ENCODE measurements at regions not wholly inside any gene's neighbourhood (a gene's known extent, or its start where the extent isn't known, plus 50 kb on each side); places are given as distances from the start of the nearest gene placed in this dataset.

- no peak overlapping the region for H3K27ac ChIP-seq
- H3K4me1 ChIP-seq (replicated peaks in 1 of 2): no peaks in the 10 kb centered on the region
- ATAC-seq (replicated peaks in 6 of 8): peak in 2 of 8 experiments; percentile 55 to 84
- in situ Hi-C loops (cut with MboI; ENCODE audit: low pct_unique_long_range_greater_than_20kb in 2 of 9, low sequenced_read_pairs in 9 of 9, unreplicated experiment in 9 of 9): loop anchor here in 8 of 9 experiments (25.0 kb wide), 3 partner anchors 588 to 863 kb away; no protein-coding TSS in a partner anchor
- WGBS, 10 experiments: 13 to 100% (median 84%) methylated on average over 1 to 3 of the region's 3 CpGs; no CpG with 5 or more reads in 2 of the 10 experiments
- H3K4me3 ChIP-seq: no peak overlapping the region
Measured at GRCh38 chr3:137099364-137100219, 141.8 kb downstream of the IL20RB start.

DNA sequence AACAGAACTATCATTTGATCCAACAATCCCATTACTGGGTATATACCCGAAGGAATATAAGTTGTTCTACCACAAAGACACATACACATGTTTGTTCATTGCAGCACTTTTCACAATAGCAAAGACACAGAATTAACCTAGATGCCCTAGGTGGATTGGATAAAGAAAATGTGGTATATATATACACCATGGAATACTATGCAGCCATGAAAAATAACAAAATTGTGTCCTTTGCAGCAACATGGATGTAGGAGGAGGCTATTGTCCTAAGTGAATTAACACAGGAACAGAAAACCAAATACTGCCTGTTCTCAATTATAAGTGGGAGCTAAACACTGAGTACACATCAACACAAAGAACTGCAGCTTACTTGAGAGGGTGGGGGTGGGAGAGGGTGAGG is 142.5 kb downstream of the IL20RB start:
- in situ Hi-C loops (cut with MboI; ENCODE audit: low pct_unique_long_range_greater_than_20kb in 2 of 9, low sequenced_read_pairs in 9 of 9, unreplicated experiment in 9 of 9): loop anchor here in 8 of 9 experiments (25.0 kb wide), 3 partner anchors 587 to 862 kb away; no protein-coding TSS in a partner anchor
- WGBS, 10 experiments: 14 to 100% (median 89%) methylated on average over 1 of the region's 1 CpG; no CpG with 5 or more reads in 3 of the 10 experiments
- Histone ChIP-seq H3K4me1 (replicated peaks in 1 of 2) (peaks cover 0 to under 1% of the 10 kb centered on the region in 2 donors), H3K27ac (no peak overlapping the region), H3K4me3 (no peak overlapping the region)
- ATAC-seq (replicated peaks in 6 of 8): no peak

DNA sequence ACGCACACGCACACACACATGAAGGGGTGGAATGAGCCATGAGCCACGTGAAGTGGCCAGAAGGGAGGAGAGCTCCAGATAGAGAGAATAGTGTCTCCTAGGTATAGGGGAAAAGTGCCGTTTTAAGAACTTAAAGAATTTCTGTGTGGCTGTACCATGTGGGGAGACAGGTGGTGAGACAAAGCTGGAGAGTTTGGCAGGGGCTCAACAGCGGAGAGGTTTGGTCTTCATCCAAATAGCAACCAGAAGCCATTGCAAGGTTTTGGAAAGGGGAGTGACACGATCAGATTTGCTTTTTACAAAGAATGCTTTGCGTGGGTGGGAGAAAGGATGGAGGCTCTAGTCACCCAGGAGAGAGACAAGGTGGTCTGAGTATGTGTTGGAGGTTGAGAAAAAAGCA is 146.0 kb downstream of the IL20RB start:
- 46 to 100% (median 73%) methylated on average over 1 to 6 of the region's 7 CpGs; no CpG with 5 or more reads in 1 of the 10 experiments for WGBS, 10 experiments
- in situ Hi-C loops (cut with MboI; ENCODE audit: low pct_unique_long_range_greater_than_20kb in 2 of 9, low sequenced_read_pairs in 9 of 9, unreplicated experiment in 9 of 9): loop anchor here in 8 of 9 experiments (25.0 kb wide), 3 partner anchors 584 to 859 kb away; no protein-coding TSS in a partner anchor
- no peak for ATAC-seq (replicated peaks in 6 of 8)

GRCh38 chr3:137105277-137105977 is 147.6 kb downstream of the IL20RB start:
- WGBS, 10 experiments: 0 to 11% (median 6%) methylated on average over 3 to 10 of the region's 10 CpGs
- Histone ChIP-seq H3K4me1 (replicated peaks in 1 of 2) (peaks cover 24 to 25% of the 10 kb centered on the region in 2 donors), H3K27ac (peak overlapping the region; percentile 21 to 27), H3K4me3 (no peak overlapping the region)
- peak; percentile 64 to 81 (median 72) for ATAC-seq (replicated peaks in 6 of 8)
- in situ Hi-C loops (cut with MboI; ENCODE audit: low pct_unique_long_range_greater_than_20kb in 2 of 9, low sequenced_read_pairs in 9 of 9, unreplicated experiment in 9 of 9): loop anchor here in 8 of 9 experiments (25.0 kb wide), 3 partner anchors 582 to 857 kb away; no protein-coding TSS in a partner anchor

More for the DNA sequence above, 146.0 kb downstream of the IL20RB start:
- Histone ChIP-seq H3K27ac (no peak overlapping the region), H3K4me1 (replicated peaks in 1 of 2) (peaks cover 17 to 18% of the 10 kb centered on the region in 2 donors), H3K4me3 (no peak overlapping the region)

GRCh38 chr3:137106612-137107240 is 148.9 kb downstream of the IL20RB start:
- Histone ChIP-seq H3K4me1 (replicated peaks in 1 of 2) (peaks cover 29 to 30% of the 10 kb centered on the region in 2 donors), H3K4me3 (no peak overlapping the region), H3K27ac (peak overlapping the region in 1 of 2 donors; percentile 27)
- in situ Hi-C loops (cut with MboI; ENCODE audit: low pct_unique_long_range_greater_than_20kb in 2 of 9, low sequenced_read_pairs in 9 of 9, unreplicated experiment in 9 of 9): loop anchor here in 8 of 9 experiments (25.0 kb wide), 3 partner anchors 581 to 856 kb away; no protein-coding TSS in a partner anchor
- ATAC-seq (replicated peaks in 6 of 8): peak in 5 of 8 experiments; percentile 42 to 61 (median 50)
- 18 to 60% (median 36%) methylated on average over 1 to 8 of the region's 8 CpGs for WGBS, 10 experiments

GRCh38 chr3:137108699-137109440 is 151.1 kb downstream of the IL20RB start:
- peaks cover 29 to 30% of the 10 kb centered on the region in 2 donors for H3K4me1 ChIP-seq (replicated peaks in 1 of 2)
- ATAC-seq (replicated peaks in 6 of 8): peak in 7 of 8 experiments; percentile 53 to 71 (median 61)
- in situ Hi-C loops (cut with MboI; ENCODE audit: low pct_unique_long_range_greater_than_20kb in 2 of 9, low sequenced_read_pairs in 9 of 9, unreplicated experiment in 9 of 9): loop anchor here in 8 of 9 experiments (25.0 kb wide), 3 partner anchors 578 to 853 kb away; no protein-coding TSS in a partner anchor
- no peak overlapping the region for H3K27ac ChIP-seq
- WGBS, 10 experiments: 0 to 100% (median 26%) methylated on average over 1 to 4 of the region's 8 CpGs; no CpG with 5 or more reads in 1 of the 10 experiments
- no peak overlapping the region for H3K4me3 ChIP-seq

DNA sequence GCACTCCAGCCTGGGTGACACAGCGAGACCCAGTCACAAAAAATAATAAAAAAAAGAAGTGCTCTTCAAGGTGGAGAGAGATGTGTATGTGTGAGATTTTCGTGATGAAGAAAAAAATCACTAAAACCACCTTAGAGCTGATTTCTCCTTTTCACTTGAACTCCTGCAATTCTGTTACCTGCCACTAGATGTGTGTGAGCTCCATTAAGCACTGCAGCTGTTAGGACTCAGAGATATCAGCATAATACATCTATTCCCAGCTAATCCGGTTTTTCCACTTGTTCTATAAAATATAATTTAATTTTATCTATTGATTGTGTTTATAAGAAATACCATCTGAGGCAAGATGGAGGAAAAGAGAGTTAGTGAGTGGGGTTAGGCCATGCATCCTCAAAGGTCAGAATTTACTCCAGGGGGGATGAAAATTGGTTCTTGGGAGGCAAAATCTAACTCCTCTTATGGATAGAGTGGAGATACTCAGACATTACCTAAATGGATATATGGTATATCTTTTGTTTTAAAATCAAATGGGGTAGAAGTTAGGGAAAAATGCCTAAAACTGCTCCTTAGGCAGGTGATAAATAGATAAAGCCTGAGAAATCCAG is 152.7 kb downstream of the IL20RB start:
- in situ Hi-C loops (cut with MboI; ENCODE audit: low pct_unique_long_range_greater_than_20kb in 2 of 9, low sequenced_read_pairs in 9 of 9, unreplicated experiment in 9 of 9): loop anchor here in 8 of 9 experiments (25.0 kb wide), 3 partner anchors 577 to 852 kb away; no protein-coding TSS in a partner anchor
- H3K27ac ChIP-seq: no peak overlapping the region
- peak in 3 of 8 experiments; percentile 65 to 75 (median 67) for ATAC-seq (replicated peaks in 6 of 8)
- H3K4me3 ChIP-seq: no peak overlapping the region
- WGBS, 10 experiments: 0 to 100% (median 29%) methylated on average over 1 to 3 of the region's 3 CpGs; no CpG with 5 or more reads in 2 of the 10 experiments
- peaks cover 28 to 30% of the 10 kb centered on the region in 2 donors for H3K4me1 ChIP-seq (replicated peaks in 1 of 2)

DNA sequence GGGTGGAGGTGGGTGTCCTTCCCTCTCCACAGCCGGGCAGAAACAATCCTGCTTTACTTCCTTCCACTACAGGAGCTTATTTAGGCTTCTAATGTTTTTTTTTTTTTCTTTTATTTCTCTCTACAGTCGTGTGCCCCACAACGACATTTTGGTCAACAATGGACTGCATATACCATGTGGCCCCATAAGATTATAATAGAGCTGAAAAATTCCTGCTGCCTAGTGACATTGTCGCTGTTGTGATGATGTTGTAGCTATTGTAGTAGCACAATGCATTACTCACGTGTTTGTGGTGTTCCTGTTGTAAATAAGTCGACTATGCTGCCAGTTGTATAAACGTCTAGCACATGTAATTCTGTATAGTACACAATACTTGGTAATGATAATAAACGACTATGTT is 153.7 kb downstream of the IL20RB start:
- Histone ChIP-seq H3K27ac (peak overlapping the region in 1 of 2 donors; percentile 61), H3K4me3 (no peak overlapping the region), H3K4me1 (replicated peaks in 1 of 2) (peaks cover 24 to 25% of the 10 kb centered on the region in 2 donors)
- in situ Hi-C loops (cut with MboI; ENCODE audit: low pct_unique_long_range_greater_than_20kb in 2 of 9, low sequenced_read_pairs in 9 of 9, unreplicated experiment in 9 of 9): loop anchor here in 8 of 9 experiments (25.0 kb wide), 3 partner anchors 576 to 851 kb away; no protein-coding TSS in a partner anchor
- ATAC-seq (replicated peaks in 6 of 8): peak in 5 of 8 experiments; percentile 71 to 74 (median 73)
- 13 to 65% (median 33%) methylated on average over 3 to 8 of the region's 8 CpGs; no CpG with 5 or more reads in 3 of the 10 experiments for WGBS, 10 experiments

- Histone ChIP-seq H3K4me1 (replicated peaks in 1 of 2) (no peaks in the 10 kb centered on the region), H3K4me3 (no peak overlapping the region), H3K27ac (no peak overlapping the region)
- in situ Hi-C loops (cut with MboI; ENCODE audit: low pct_unique_long_range_greater_than_20kb in 2 of 9, low sequenced_read_pairs in 9 of 9, unreplicated experiment in 9 of 9): loop anchor here in 8 of 9 experiments (25.0 kb wide), 3 partner anchors 571 to 846 kb away; no protein-coding TSS in a partner anchor
- ATAC-seq (replicated peaks in 6 of 8): no peak
Measured at GRCh38 chr3:137116619-137117018, 158.8 kb downstream of the IL20RB start.

DNA sequence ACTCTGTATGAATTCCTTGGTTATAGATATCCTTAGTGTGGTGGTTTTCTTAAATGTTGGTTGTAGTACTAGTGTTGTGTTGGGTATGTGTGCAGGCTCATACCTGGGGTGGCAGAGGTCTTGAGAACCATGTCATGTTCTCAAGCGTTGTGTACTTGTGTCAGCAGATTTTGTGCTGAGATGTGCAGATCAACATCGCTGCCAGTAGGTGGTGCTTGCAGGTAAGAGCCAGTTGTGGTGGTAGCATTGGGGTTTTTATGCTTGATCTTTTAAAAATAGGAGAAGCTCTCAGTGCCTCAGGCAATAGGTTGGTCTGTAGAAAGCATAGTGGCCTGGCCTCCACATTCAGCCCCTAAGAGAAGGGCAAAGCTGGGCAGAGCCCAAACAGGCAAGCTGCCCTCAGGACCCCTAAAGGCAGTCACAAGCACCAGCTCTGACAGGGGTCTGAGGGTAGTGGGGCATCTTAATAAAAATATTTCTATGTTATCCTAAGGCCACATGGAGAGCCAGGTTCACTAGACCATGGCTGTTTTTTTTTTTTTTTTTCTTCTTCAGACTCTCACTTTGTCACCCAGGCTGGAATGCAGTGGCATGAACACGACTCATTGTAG is 164.0 kb downstream of the IL20RB start:
- in situ Hi-C loops (cut with MboI; ENCODE audit: low pct_unique_long_range_greater_than_20kb in 2 of 9, low sequenced_read_pairs in 9 of 9, unreplicated experiment in 9 of 9): loop anchor here in 8 of 9 experiments (25.0 kb wide), 3 partner anchors 565 to 840 kb away; no protein-coding TSS in a partner anchor
- ATAC-seq (replicated peaks in 6 of 8): peak in 4 of 8 experiments; percentile 25 to 67 (median 54)
- no peak overlapping the region for H3K4me3 ChIP-seq
- whole genome bisulfite sequencing, 10 experiments: 10 to 100% (median 42%) methylated on average over 1 to 3 of the region's 3 CpGs; no CpG with 5 or more reads in 4 of the 10 experiments
- no peak overlapping the region for H3K27ac ChIP-seq
- no peaks in the 10 kb centered on the region for H3K4me1 ChIP-seq (replicated peaks in 1 of 2)

- 13 to 63% (median 46%) methylated on average over 1 to 2 of the region's 2 CpGs; no CpG with 5 or more reads in 6 of the 10 experiments for WGBS, 10 experiments
- Histone ChIP-seq H3K4me1 (replicated peaks in 1 of 2) (no peaks in the 10 kb centered on the region), H3K4me3 (no peak overlapping the region), H3K27ac (no peak overlapping the region)
- in situ Hi-C loops (cut with MboI; ENCODE audit: low pct_unique_long_range_greater_than_20kb in 2 of 9, low sequenced_read_pairs in 9 of 9, unreplicated experiment in 9 of 9): no loop called here
- ATAC-seq (replicated peaks in 6 of 8): no peak
Measured at GRCh38 chr3:137131081-137131480, 173.3 kb downstream of the IL20RB start.

Data from motor neuron (in vitro differentiated cells).